Glomerular endothelial cell (primary cell): ENCODE measurements at regions not wholly inside any gene's neighbourhood (a gene's known extent, or its start where the extent isn't known, plus 50 kb on each side); places are given as distances from the start of the nearest gene placed in this dataset.

Source experiments
- DNase-seq: peaks from one replicate; pipeline ENCODE4 v3.0.0-alpha.2; 2011; ENCODE audit warnings: low read depth, low spot score; ENCODE audit errors: extremely low read depth

GRCh38 chr14:29446971-29447370 is 480.7 kb downstream of the PRKD1 start:
- DNase-seq, result no peak

GRCh38 chr14:29451941-29452340 is 475.7 kb downstream of the PRKD1 start:
- no peak for DNase-seq

- DNase-seq, result no peak
These were observed 474.6 kb downstream of the PRKD1 start for GRCh38 chr14:29453045-29453444.

- no peak for DNase-seq
These were observed 473.5 kb downstream of the PRKD1 start for GRCh38 chr14:29454026-29454693.

- no peak for DNase-seq
These were observed 469.1 kb downstream of the PRKD1 start for GRCh38 chr14:29458547-29458946.

- no peak for DNase-seq
These were observed 468.1 kb downstream of the PRKD1 start for GRCh38 chr14:29459531-29459930.

- DNase-seq, result no peak
These were observed 467.6 kb downstream of the PRKD1 start for GRCh38 chr14:29459969-29460560.

- DNase-seq, result no peak
These were observed 466.5 kb downstream of the PRKD1 start for GRCh38 chr14:29461101-29461500.

- no peak for DNase-seq
These were observed 466.1 kb downstream of the PRKD1 start for GRCh38 chr14:29461506-29461905.

- DNase-seq, result no peak
These were observed 465.3 kb downstream of the PRKD1 start for GRCh38 chr14:29462321-29462720.

- DNase-seq, result no peak
These were observed 464.9 kb downstream of the PRKD1 start for GRCh38 chr14:29462772-29463171.

- DNase-seq, result no peak
These were observed 463.8 kb downstream of the PRKD1 start for GRCh38 chr14:29463727-29464395.

- DNase-seq, result no peak
These were observed 462.6 kb downstream of the PRKD1 start for GRCh38 chr14:29465095-29465494.

- DNase-seq, result no peak
These were observed 452.0 kb downstream of the PRKD1 start for GRCh38 chr14:29475641-29476040.

- no peak for DNase-seq
These were observed 441.5 kb downstream of the PRKD1 start for GRCh38 chr14:29486132-29486531.

- DNase-seq, result no peak
These were observed 437.7 kb downstream of the PRKD1 start for GRCh38 chr14:29489911-29490425.

- DNase-seq, result no peak
These were observed 433.8 kb downstream of the PRKD1 start for GRCh38 chr14:29493849-29494248.

- no peak for DNase-seq
These were observed 433.3 kb downstream of the PRKD1 start for GRCh38 chr14:29494312-29494711.

- no peak for DNase-seq
These were observed 423.7 kb downstream of the PRKD1 start for GRCh38 chr14:29503903-29504302.

GRCh38 chr14:29518335-29518734 is 409.3 kb downstream of the PRKD1 start:
- DNase-seq, result no peak

GRCh38 chr14:29521526-29522137 is 406.0 kb downstream of the PRKD1 start:
- DNase-seq, result no peak
